Effector CD4-positive, alpha-beta T cell (primary cell): ENCODE measurements at regions not wholly inside any gene's neighbourhood (a gene's known extent, or its start where the extent isn't known, plus 50 kb on each side); places are given as distances from the start of the nearest gene placed in this dataset.

ENCODE experiments used
- DNase-seq: peaks from one replicate; pipeline ENCODE4 v3.0.0-alpha.2; 2020

- no peak for DNase-seq
These were observed 146.8 kb upstream of the DPT start for GRCh38 chr1:168875831-168876230.

GRCh38 chr1:168876830-168877229 is 147.8 kb upstream of the DPT start:
- no peak for DNase-seq

GRCh38 chr1:168879896-168880734 is 151.1 kb upstream of the DPT start:
- no peak for DNase-seq

GRCh38 chr1:168881656-168882260 is 152.8 kb upstream of the DPT start:
- DNase-seq, result no peak

- no peak for DNase-seq
These were observed 158.4 kb upstream of the DPT start for GRCh38 chr1:168887381-168887780.

- DNase-seq, result no peak
These were observed 159.4 kb upstream of the DPT start for GRCh38 chr1:168888418-168888817.

GRCh38 chr1:168892931-168893330 is 163.9 kb upstream of the DPT start:
- no peak for DNase-seq

- DNase-seq, result no peak
These were observed 164.4 kb upstream of the DPT start for GRCh38 chr1:168893359-168893801.

- no peak for DNase-seq
These were observed 165.4 kb upstream of the DPT start for GRCh38 chr1:168894397-168894903.

GRCh38 chr1:168897249-168897648 is 168.2 kb upstream of the DPT start:
- DNase-seq, result no peak

GRCh38 chr1:168903237-168903830 is 174.3 kb upstream of the DPT start:
- DNase-seq, result no peak

- DNase-seq, result no peak
These were observed 176.6 kb upstream of the DPT start for GRCh38 chr1:168905633-168906032.

- DNase-seq, result no peak
These were observed 177.4 kb upstream of the DPT start for GRCh38 chr1:168906367-168906766.

GRCh38 chr1:168907053-168907452 is 178.0 kb upstream of the DPT start:
- DNase-seq, result no peak

GRCh38 chr1:168907786-168908348 is 178.9 kb upstream of the DPT start:
- DNase-seq, result no peak

GRCh38 chr1:168910403-168910802 is 181.4 kb upstream of the DPT start:
- DNase-seq, result no peak

- no peak for DNase-seq
These were observed 182.4 kb upstream of the DPT start for GRCh38 chr1:168911370-168911769.

GRCh38 chr1:168913711-168914463 is 184.9 kb upstream of the DPT start:
- no peak for DNase-seq

- DNase-seq, result no peak
These were observed 188.3 kb upstream of the DPT start for GRCh38 chr1:168917309-168917708.

- DNase-seq, result no peak
These were observed 188.7 kb upstream of the ATP1B1 start for GRCh38 chr1:168917796-168918195.

- no peak for DNase-seq
These were observed 187.4 kb upstream of the ATP1B1 start for GRCh38 chr1:168918860-168919741.
